Body of pancreas (tissue), 4 donors: ENCODE measurements at regions not wholly inside any gene's neighbourhood (a gene's known extent, or its start where the extent isn't known, plus 50 kb on each side); places are given as distances from the start of the nearest gene placed in this dataset.

Source experiments
- POLR2A ChIP-seq, 3 donors: fragments of 450-650 bp; IDR thresholded peaks; one replicate each; pipeline ENCODE4 v1.6.1; 2016; ENCODE audit warnings: antibody characterized with exemption in 3 of 3, mild to moderate bottlenecking in 2 of 3
- TF ChIP-seq, protein P1 (sequence below), 7 experiments: fragments of 450-650 bp in 4 of 7; fragments of 200-600 bp in 3 of 7; sonication (generic) in 3 of 7; IDR thresholded peaks; one replicate each; pipeline ENCODE4 v1.5.1; 2016 to 2019; ENCODE audit warnings: antibody characterized with exemption in 7 of 7

- TF ChIP-seq, protein P1, sequence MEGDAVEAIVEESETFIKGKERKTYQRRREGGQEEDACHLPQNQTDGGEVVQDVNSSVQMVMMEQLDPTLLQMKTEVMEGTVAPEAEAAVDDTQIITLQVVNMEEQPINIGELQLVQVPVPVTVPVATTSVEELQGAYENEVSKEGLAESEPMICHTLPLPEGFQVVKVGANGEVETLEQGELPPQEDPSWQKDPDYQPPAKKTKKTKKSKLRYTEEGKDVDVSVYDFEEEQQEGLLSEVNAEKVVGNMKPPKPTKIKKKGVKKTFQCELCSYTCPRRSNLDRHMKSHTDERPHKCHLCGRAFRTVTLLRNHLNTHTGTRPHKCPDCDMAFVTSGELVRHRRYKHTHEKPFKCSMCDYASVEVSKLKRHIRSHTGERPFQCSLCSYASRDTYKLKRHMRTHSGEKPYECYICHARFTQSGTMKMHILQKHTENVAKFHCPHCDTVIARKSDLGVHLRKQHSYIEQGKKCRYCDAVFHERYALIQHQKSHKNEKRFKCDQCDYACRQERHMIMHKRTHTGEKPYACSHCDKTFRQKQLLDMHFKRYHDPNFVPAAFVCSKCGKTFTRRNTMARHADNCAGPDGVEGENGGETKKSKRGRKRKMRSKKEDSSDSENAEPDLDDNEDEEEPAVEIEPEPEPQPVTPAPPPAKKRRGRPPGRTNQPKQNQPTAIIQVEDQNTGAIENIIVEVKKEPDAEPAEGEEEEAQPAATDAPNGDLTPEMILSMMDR (IDR thresholded peaks at IDR 0.05), result no peak
- TF ChIP-seq POLR2A (IDR thresholded peaks at IDR 0.05), result no peak
These were observed 95.2 kb downstream of the RCN1 start for GRCh38 chr11:32186118-32186517.
